LoVo (cell line): ENCODE measurements at regions not wholly inside any gene's neighbourhood (a gene's known extent, or its start where the extent isn't known, plus 50 kb on each side); places are given as distances from the start of the nearest gene placed in this dataset.

Experiments used
- DNase-seq: peaks from one replicate; pipeline ENCODE4 v3.0.0-alpha.2; 2016; ENCODE audit warnings: low spot score

DNA sequence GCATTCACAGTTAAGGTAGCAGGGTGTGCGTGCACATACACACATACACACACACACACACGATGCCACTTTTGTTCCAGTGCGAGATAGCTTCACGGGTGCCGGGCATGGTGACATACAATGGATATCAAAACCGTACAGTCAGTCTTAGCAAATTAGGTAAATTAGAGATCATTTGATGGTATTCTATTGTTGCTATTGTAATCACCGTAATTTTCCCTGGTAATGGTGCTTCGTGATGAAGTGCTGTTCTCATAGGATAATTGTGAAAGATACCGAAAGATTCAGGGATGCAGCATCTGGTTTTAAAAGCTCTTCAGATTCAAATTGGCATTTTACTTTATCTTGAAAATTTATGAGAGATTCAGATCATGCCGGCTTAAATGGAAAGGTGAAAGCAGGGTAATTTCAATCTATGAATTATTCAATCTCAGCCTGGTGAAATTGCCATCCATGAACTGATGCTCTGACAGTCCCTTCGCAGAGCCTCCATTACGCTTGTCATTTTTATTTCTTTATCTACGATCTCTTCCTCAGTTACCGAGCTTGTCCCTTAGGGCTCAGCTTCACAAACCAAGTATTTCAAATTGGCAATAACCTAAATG, 71.3 kb upstream of the SOX4 start:
- no peak for DNase-seq

DNA sequence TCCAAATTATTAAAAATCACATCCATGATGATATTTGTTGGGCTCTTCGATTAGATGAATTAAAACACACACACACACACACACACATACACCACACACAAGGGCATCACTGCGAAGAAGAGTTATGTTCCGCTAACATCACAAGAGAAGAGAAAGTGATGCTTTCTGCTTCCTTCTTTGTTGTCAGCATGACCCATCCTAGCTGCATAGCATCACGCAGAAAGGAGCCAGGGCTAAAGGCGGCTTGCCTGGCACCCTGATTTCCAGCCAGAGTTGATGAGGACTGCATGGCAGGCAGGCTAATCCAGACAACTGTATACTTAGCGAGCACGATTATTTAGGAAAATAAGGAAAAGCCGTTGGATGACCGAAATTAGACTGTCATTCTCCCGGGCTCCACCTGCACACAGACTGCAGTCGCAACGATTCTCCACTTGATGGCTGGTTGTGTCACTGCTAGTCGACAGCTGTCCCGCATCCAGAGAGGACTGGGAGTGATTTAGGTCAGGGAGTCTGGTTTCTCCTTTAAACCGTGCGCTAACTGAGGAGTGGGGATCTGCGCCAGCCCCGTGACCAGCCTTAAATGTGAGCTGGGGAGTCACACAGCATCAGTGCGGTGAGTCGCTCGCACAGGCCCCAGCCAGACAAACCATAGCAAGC, 70.6 kb upstream of the SOX4 start:
- no peak for DNase-seq

DNA sequence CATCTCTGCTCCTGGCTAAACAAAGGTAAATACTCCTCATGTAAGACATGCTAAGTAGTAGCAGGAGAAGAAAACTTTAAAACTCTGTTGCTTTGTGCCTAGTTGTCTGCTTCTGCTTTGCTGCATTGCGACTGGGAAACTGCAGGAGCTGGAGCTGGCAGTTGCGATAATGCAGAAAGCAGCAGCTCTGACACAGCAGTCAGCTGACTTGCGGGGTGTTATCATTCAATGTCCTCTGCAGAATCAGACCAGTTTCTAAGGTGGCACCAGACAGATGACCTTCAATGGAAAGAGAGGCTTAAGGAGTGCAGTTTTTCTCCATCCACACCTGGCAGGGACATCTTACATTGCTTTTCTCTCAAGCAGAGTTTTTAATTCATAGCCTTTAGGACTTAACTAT, 69.9 kb upstream of the SOX4 start:
- DNase-seq = no peak

- no peak for DNase-seq
These were observed 69.3 kb upstream of the SOX4 start for GRCh38 chr6:21524201-21524600.

GRCh38 chr6:21526974-21527373, 66.6 kb upstream of the SOX4 start:
- DNase-seq = no peak

DNA sequence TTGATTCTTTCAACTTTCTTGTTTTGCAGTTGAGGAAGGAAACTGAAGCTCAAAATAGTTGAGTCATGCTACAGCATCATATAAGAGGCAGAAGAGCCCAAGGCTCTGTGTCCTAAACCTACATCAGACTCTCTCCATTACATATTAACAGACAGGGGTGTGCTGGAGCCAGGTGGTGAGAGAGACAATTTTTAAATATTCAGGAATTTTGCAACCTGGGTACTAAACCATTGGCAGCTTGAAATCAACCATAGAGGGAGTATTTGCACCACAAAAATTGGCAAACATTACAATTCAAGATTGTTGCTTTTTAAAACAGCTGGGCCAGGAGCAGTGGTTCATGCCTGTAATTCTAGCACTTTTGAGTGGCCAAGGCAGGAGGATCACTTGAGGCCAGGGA, 65.8 kb upstream of the SOX4 start:
- DNase-seq = no peak

- no peak for DNase-seq
These were observed 64.1 kb upstream of the SOX4 start for GRCh38 chr6:21529431-21529830.

DNA sequence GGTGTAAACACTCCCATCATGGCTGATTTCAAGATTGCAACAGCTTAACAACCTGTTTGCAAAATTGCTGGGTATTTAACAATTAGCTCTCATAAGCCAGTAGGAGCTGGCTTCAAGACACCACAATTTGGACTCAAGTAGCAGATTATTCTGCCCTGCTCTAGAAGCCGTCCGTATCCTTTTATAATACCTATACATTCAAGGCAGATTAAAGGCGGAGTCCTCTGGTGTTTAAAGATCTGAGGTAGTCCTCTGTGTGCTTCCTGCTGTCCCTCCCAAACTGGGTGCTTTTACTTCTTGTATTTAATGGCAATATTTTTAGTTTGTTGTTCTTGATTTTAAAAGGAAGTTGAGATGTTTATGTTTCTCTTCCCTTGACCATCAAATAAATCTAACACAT, 62.2 kb upstream of the SOX4 start:
- no peak for DNase-seq

DNA sequence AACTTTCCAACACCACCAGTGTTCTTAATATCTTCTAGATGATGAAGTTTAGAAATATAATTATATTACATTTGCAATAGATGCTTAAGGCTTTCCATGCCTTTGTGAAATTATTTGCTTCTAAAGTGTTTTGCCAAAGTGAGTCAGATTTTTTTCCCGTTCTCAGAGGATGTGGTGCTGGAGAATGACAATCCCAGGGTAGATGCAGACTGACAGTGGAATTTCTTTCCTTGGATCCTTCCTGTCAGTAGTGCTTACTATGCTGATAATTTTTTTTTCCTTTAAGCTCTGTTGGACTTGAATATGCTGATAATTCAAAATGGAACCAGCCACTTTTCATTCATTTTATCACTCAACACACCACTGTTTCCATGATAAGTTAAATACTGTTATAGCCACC, 59.9 kb upstream of the SOX4 start:
- no peak for DNase-seq

DNA sequence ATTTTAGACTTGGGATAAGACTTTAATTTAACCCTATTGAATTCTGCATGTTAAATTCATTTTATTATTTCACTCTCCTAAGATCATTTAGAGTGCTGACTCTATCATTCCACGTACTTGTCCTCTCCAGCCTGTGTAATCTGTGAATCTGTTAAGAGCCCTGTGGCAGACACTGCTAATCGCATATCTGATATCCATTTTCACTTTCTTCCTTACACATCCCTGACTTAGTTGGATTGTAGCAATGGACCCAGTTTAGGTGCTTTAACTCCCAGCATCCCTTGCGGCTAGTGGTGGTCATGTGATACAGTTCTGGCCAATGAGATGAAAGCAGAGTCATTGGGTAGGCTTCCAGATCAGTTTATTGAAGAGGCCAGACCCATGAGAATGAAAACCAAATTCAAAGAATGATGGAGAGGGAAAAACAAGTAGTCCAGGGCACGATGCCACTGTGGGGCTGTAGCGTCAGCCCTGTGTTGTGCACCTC, 57.2 kb upstream of the SOX4 start:
- DNase-seq = no peak

DNA sequence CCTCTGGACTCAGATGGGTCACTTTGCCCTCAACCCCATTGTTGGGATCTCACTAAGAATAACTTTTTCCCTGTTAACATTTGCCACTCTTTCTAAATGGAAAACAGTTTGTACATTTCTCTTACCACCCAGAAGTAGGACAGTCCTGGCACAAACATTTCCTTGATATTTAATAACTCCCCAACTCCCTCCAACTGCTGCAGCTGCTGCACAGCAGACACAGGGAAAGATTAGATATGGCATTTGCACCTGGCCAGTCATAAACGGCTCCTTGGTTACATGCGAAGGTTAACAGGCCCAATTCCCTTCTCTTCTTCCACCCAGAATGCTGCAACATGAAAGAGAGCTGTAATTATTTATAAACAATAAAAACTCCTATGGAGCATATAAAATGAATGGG, 55.9 kb upstream of the SOX4 start:
- no peak for DNase-seq

DNA sequence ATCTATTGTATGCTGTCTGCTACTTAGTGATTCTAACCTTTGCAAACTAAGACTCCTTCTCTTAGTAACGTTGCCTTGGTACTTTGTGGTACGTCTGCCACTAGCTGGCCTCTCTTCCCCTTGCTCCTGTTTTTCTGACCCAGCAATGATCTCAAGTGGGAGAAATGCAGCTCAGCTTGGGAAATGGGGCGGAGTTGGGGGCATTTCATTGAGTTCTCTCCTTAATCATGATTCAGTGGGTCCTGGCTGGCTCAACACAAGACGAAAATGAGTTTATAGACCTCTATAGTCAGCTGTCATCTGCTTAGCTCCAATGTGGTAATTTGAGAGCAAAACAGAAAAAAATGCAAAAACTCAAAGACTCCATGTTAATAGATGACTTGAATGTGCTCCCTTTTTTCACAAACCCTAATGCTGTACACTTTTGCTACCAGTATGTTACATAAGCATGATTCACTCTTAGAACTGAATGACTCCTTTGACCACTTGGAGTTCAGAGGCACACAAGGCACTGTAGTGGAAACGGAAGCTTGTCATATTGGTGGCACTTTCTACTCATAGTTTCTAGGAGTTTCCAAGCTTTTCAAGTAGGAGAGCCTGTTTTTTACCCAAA, 55.3 kb upstream of the SOX4 start:
- DNase-seq = no peak

DNA sequence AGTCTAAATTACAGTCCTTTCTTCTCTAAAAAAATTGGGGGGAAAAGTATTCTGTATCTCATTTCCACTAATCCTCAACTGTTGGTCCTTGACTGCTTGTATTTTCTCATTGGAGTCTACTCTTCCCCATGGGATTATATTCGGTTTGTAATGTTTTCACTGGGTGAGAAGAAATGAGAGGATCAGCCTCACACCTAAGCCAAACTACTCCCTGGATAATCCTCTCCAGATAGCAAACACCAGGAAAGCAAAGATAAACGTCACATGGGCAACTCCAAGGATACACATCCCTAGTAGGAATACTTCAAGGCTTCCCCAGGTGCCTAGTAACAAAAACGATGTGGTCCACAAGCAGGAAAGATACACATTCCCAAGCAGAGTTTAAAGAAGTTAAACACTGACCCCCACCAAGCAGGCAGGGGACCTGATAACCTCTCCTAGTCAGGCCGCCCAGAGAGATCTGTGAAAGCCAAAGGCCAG, 53.9 kb upstream of the SOX4 start:
- DNase-seq = no peak
